ENCODE measurements at regions not wholly inside any gene's neighbourhood (a gene's known extent, or its start where the extent isn't known, plus 50 kb on each side); places are given as distances from the start of the nearest gene placed in this dataset.

- TF ChIP-seq CTCF (IDR thresholded peaks at IDR 0.05) (no peak), EZH2 (IDR thresholded peaks at IDR 0.05) (no peak), EZH2phosphoT487 (IDR thresholded peaks at IDR 0.05) (no peak)
Measured at GRCh38 chr2:128689971-128690370, 371.3 kb upstream of the HS6ST1 start.

Measured in neural progenitor cell (in vitro differentiated cells).